ENCODE measurements at regions not wholly inside any gene's neighbourhood (a gene's known extent, or its start where the extent isn't known, plus 50 kb on each side); places are given as distances from the start of the nearest gene placed in this dataset.

- 63 to 74% methylated on average over 3 of the region's 3 CpGs for WGBS, 2 donors
- no peaks in the 10 kb centered on the region for H3K4me1 ChIP-seq
- H3K9me3 ChIP-seq, result no peaks in the 10 kb centered on the region
- H3K27ac ChIP-seq, result no peak overlapping the region
- no peak overlapping the region for H3K4me3 ChIP-seq
- no peak for ATAC-seq
- no peaks in the 10 kb centered on the region for H3K27me3 ChIP-seq
- intact Hi-C loops (cut with DNase I), result no loop called here
- no peaks in the 10 kb centered on the region for H3K36me3 ChIP-seq (replicated peaks in 1 of 2; ENCODE audit: insufficient read depth in 1 of 2, low read depth in 2 of 2)
- no peak for TF ChIP-seq POLR2A (IDR thresholded peaks at IDR 0.05)
- TF ChIP-seq CTCF (IDR thresholded peaks at IDR 0.05), result no peak
- no peak for DNase-seq
Measured at GRCh38 chr2:57867730-57868129, 178.9 kb upstream of the VRK2 start.

- DNase-seq (no peak), ATAC-seq (no peak)
- Histone ChIP-seq H3K36me3 (replicated peaks in 1 of 2; ENCODE audit: insufficient read depth in 1 of 2, low read depth in 2 of 2) (no peaks in the 10 kb centered on the region), H3K27ac (no peak overlapping the region), H3K4me1 (no peaks in the 10 kb centered on the region), H3K27me3 (no peaks in the 10 kb centered on the region), H3K4me3 (no peak overlapping the region), H3K9me3 (no peaks in the 10 kb centered on the region)
- intact Hi-C loops (cut with DNase I), result no loop called here
- TF ChIP-seq POLR2A (IDR thresholded peaks at IDR 0.05), result no peak
- TF ChIP-seq CTCF (IDR thresholded peaks at IDR 0.05), result no peak
Measured at GRCh38 chr2:57868619-57869139, 177.9 kb upstream of the VRK2 start.

- intact Hi-C loops (cut with DNase I), result no loop called here
- no peak overlapping the region for H3K4me3 ChIP-seq
- no peaks in the 10 kb centered on the region for H3K4me1 ChIP-seq
- DNase-seq (peak in 1 of 4 donors; percentile 14), ATAC-seq (no peak)
- no peak overlapping the region for H3K27ac ChIP-seq
- no peaks in the 10 kb centered on the region for H3K27me3 ChIP-seq
- TF ChIP-seq CTCF (IDR thresholded peaks at IDR 0.05) (no peak), POLR2A (IDR thresholded peaks at IDR 0.05) (no peak)
- no peaks in the 10 kb centered on the region for H3K36me3 ChIP-seq (replicated peaks in 1 of 2; ENCODE audit: insufficient read depth in 1 of 2, low read depth in 2 of 2)
- no peaks in the 10 kb centered on the region for H3K9me3 ChIP-seq
- WGBS, 2 donors, result 71 to 73% methylated on average over 12 of the region's 12 CpGs
Measured at GRCh38 chr2:57869758-57870344, 176.8 kb upstream of the VRK2 start.

DNA sequence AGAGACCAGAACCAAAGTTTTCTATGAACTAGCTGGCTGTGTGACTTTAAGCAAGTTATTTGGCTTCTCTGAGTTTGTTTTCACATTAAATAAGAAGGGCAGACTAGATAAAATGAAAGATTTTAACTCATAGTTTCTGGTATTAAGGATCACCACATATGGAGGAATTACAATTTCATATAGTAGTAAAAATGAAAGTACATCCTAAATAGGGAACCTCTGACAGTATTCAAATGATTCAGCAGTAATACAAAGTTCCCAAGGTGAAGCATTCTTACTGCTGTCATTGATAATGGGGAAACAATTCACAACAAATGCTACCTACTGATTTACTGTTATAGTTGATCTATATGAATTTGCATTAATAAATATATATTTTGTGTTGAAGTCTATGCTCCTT lies 170.3 kb upstream of the VRK2 start:
- TF ChIP-seq CTCF (IDR thresholded peaks at IDR 0.05), result no peak
- TF ChIP-seq POLR2A (IDR thresholded peaks at IDR 0.05), result no peak
- no peaks in the 10 kb centered on the region for H3K9me3 ChIP-seq
- H3K27me3 ChIP-seq, result no peaks in the 10 kb centered on the region
- DNase-seq, result no peak
- intact Hi-C loops (cut with DNase I), result no loop called here
- no peak overlapping the region for H3K4me3 ChIP-seq
- no peaks in the 10 kb centered on the region for H3K36me3 ChIP-seq (replicated peaks in 1 of 2; ENCODE audit: insufficient read depth in 1 of 2, low read depth in 2 of 2)
- H3K27ac ChIP-seq, result no peak overlapping the region
- peaks cover 10% of the 10 kb centered on the region for H3K4me1 ChIP-seq
- no peak for ATAC-seq

GRCh38 chr2:57877811-57878170 lies 168.8 kb upstream of the VRK2 start:
- intact Hi-C loops (cut with DNase I), result no loop called here
- peaks cover 10% of the 10 kb centered on the region for H3K4me1 ChIP-seq
- no peak for ATAC-seq
- H3K36me3 ChIP-seq (replicated peaks in 1 of 2; ENCODE audit: insufficient read depth in 1 of 2, low read depth in 2 of 2), result no peaks in the 10 kb centered on the region
- H3K27me3 ChIP-seq, result no peaks in the 10 kb centered on the region
- no peak for DNase-seq
- TF ChIP-seq CTCF (IDR thresholded peaks at IDR 0.05), result no peak
- TF ChIP-seq POLR2A (IDR thresholded peaks at IDR 0.05), result no peak
- H3K4me3 ChIP-seq, result no peak overlapping the region
- no peak overlapping the region for H3K27ac ChIP-seq
- no peaks in the 10 kb centered on the region for H3K9me3 ChIP-seq
